ENCODE measurements at regions not wholly inside any gene's neighbourhood (a gene's known extent, or its start where the extent isn't known, plus 50 kb on each side); places are given as distances from the start of the nearest gene placed in this dataset.

DNA sequence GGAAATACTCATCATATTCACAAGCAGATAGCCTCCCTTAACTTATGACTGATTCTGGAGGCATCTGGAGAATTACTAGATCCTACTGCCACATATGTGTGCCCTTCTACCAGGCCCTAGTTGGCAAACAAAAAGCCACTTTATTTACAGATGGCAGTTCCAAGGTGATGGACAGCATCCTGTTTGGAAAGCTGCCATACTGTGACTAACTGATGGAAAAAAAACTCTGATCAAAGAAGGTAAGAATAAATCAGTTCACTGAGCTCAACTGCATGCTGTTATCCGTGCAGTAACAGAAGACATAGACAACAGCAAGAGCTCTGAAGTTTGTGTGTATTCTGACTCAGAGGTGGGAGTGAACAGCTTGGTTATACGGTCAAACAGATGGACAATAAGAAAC lies 279.8 kb upstream of the POU5F2 start (continued):
- TF ChIP-seq, protein P1, sequence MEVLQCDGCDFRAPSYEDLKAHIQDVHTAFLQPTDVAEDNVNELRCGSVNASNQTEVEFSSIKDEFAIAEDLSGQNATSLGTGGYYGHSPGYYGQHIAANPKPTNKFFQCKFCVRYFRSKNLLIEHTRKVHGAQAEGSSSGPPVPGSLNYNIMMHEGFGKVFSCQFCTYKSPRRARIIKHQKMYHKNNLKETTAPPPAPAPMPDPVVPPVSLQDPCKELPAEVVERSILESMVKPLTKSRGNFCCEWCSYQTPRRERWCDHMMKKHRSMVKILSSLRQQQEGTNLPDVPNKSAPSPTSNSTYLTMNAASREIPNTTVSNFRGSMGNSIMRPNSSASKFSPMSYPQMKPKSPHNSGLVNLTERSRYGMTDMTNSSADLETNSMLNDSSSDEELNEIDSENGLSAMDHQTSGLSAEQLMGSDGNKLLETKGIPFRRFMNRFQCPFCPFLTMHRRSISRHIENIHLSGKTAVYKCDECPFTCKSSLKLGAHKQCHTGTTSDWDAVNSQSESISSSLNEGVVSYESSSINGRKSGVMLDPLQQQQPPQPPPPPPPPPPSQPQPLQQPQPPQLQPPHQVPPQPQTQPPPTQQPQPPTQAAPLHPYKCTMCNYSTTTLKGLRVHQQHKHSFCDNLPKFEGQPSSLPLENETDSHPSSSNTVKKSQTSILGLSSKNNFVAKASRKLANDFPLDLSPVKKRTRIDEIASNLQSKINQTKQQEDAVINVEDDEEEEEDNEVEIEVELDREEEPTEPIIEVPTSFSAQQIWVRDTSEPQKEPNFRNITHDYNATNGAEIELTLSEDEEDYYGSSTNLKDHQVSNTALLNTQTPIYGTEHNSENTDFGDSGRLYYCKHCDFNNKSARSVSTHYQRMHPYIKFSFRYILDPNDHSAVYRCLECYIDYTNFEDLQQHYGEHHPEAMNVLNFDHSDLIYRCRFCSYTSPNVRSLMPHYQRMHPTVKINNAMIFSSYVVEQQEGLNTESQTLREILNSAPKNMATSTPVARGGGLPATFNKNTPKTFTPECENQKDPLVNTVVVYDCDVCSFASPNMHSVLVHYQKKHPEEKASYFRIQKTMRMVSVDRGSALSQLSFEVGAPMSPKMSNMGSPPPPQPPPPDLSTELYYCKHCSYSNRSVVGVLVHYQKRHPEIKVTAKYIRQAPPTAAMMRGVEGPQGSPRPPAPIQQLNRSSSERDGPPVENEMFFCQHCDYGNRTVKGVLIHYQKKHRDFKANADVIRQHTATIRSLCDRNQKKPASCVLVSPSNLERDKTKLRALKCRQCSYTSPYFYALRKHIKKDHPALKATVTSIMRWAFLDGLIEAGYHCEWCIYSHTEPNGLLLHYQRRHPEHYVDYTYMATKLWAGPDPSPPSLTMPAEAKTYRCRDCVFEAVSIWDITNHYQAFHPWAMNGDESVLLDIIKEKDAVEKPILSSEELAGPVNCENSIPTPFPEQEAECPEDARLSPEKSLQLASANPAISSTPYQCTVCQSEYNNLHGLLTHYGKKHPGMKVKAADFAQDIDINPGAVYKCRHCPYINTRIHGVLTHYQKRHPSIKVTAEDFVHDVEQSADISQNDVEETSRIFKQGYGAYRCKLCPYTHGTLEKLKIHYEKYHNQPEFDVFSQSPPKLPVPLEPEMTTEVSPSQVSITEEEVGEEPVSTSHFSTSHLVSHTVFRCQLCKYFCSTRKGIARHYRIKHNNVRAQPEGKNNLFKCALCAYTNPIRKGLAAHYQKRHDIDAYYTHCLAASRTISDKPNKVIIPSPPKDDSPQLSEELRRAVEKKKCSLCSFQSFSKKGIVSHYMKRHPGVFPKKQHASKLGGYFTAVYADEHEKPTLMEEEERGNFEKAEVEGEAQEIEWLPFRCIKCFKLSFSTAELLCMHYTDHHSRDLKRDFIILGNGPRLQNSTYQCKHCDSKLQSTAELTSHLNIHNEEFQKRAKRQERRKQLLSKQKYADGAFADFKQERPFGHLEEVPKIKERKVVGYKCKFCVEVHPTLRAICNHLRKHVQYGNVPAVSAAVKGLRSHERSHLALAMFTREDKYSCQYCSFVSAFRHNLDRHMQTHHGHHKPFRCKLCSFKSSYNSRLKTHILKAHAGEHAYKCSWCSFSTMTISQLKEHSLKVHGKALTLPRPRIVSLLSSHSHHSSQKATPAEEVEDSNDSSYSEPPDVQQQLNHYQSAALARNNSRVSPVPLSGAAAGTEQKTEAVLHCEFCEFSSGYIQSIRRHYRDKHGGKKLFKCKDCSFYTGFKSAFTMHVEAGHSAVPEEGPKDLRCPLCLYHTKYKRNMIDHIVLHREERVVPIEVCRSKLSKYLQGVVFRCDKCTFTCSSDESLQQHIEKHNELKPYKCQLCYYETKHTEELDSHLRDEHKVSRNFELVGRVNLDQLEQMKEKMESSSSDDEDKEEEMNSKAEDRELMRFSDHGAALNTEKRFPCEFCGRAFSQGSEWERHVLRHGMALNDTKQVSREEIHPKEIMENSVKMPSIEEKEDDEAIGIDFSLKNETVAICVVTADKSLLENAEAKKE (CRISPR knock-in tag; IDR thresholded peaks at IDR 0.05): no peak
- TF ChIP-seq NANOG (IDR thresholded peaks at IDR 0.05; ENCODE audit: borderline replicate concordance): no peak

DNA sequence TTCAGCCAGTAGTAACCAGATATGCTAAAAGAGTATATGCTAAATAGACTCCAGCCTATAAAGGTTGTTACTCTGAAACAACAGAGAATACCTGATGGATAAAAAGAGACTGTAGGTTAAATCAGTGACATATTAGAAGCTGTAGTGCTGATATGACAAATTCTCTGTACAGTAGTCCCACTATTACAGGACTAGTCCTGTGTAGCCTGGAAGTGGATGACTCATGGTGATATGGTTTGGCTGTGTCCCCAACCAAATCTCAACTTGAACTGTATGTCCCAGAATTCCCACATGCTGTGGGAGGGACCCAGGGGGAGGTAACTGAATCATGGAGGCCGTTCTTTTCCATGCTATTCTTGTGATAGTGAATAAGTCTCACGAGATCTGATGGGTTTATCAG lies 276.2 kb upstream of the POU5F2 start:
- H3K4me3 ChIP-seq: no peak overlapping the region
- H3K36me3 Mint-ChIP-seq (ENCODE audit: low read depth): peaks cover 36% of the 10 kb centered on the region
- no peaks in the 10 kb centered on the region for H3K36me3 ChIP-seq (ENCODE audit: insufficient read depth)
- DNase-seq (ENCODE audit: low spot score) (no peak), ATAC-seq (no peak)
- no peaks in the 10 kb centered on the region for H3F3A ChIP-seq (replicated peaks; ENCODE audit: low read depth)
- no peaks in the 10 kb centered on the region for H3K27me3 ChIP-seq (ENCODE audit: insufficient read depth)
- TF ChIP-seq EZH2 (IDR thresholded peaks at IDR 0.05; ENCODE audit: low read depth, unreplicated experiment): no peak
- TF ChIP-seq, protein P2, sequence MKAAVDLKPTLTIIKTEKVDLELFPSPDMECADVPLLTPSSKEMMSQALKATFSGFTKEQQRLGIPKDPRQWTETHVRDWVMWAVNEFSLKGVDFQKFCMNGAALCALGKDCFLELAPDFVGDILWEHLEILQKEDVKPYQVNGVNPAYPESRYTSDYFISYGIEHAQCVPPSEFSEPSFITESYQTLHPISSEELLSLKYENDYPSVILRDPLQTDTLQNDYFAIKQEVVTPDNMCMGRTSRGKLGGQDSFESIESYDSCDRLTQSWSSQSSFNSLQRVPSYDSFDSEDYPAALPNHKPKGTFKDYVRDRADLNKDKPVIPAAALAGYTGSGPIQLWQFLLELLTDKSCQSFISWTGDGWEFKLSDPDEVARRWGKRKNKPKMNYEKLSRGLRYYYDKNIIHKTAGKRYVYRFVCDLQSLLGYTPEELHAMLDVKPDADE (IDR thresholded peaks at IDR 0.05): no peak
- TF ChIP-seq ZNF331 (CRISPR knock-in tag; IDR thresholded peaks at IDR 0.05; ENCODE audit: low read depth): no peak
- no peak overlapping the region for H3K27ac Mint-ChIP-seq
- H3K4me1 ChIP-seq (ENCODE audit: insufficient read depth): no peaks in the 10 kb centered on the region
- no peak overlapping the region for H3K27ac ChIP-seq (ENCODE audit: low read depth)
- H3K9me3 Mint-ChIP-seq: peaks cover 29% of the 10 kb centered on the region
- H3K4me2 ChIP-seq: no peak overlapping the region
- H3K4me3 Mint-ChIP-seq: no peak overlapping the region
- H3K9me2 ChIP-seq (ENCODE audit: insufficient read depth): peaks cover 2% of the 10 kb centered on the region
- H3K79me2 ChIP-seq (replicated peaks; ENCODE audit: insufficient read depth): no peaks in the 10 kb centered on the region
- H3K4me1 Mint-ChIP-seq: peaks cover 3% of the 10 kb centered on the region; the same call in 2 of the 3 replicates
- no peaks in the 10 kb centered on the region for H3K27me3 Mint-ChIP-seq (ENCODE audit: insufficient read depth, low read depth, poor library complexity)
- no peak overlapping the region for H2AFZ ChIP-seq
- H4K20me1 ChIP-seq (replicated peaks; ENCODE audit: insufficient read depth): no peaks in the 10 kb centered on the region
